ENCODE measurements at regions not wholly inside any gene's neighbourhood (a gene's known extent, or its start where the extent isn't known, plus 50 kb on each side); places are given as distances from the start of the nearest gene placed in this dataset.
A peak's percentile ranks its signal among the peaks of the same experiment; 100 is the strongest.

DNA sequence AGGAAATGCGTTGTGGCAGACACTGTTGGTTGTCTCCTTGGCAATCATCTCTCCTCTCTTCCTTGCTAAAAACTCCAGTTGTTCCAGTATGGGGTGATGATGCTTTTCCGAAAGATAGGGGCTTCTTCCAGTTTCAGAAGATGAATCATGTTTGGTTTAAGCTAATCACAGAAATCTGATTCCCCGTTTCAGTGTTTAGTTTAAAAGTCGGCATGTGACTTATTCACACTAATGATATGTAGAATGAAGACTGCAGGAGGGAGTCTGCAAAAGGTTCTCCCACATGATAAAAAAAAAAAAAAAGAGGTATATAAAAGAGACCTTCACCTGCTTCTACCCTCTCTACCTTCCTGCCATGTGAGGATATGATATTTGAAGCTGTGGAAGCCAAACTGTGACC is 239.0 kb upstream of the SIX2 start:
- DNase-seq, result no peak

- no peak for DNase-seq
These were observed 235.7 kb upstream of the SIX2 start for GRCh38 chr2:45244928-45245327.

- DNase-seq, result peak; percentile 76
These were observed 233.0 kb upstream of the SIX2 start for GRCh38 chr2:45242161-45242741.

- peak; percentile 47 for DNase-seq
These were observed 231.9 kb upstream of the SIX2 start for GRCh38 chr2:45241061-45241561.

GRCh38 chr2:45237850-45238542 is 228.7 kb upstream of the SIX2 start:
- no peak for DNase-seq

GRCh38 chr2:45237128-45237527 is 227.9 kb upstream of the SIX2 start:
- no peak for DNase-seq

GRCh38 chr2:45236268-45236667 is 227.0 kb upstream of the SIX2 start:
- DNase-seq, result no peak

GRCh38 chr2:45233301-45233700 is 224.0 kb upstream of the SIX2 start:
- no peak for DNase-seq

DNA sequence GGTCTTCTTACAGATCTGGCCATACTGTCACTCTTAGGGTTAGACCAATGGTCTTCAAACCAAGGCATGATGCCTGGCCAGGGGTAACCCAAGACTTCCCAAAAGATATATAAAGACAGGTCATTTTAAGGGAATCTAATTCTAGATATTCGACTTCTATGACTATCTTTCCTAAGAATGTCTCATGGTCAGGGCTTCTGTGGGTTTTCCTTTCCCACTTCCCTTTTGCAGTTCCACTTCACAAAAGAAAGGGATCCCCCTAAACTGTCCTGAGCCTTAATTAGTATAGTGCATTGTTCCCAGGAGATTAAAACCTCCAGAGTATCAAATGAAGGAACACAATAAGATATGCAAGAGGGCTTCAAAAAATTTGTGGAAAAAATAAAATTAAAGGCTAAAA is 223.6 kb upstream of the SIX2 start:
- DNase-seq, result no peak

DNA sequence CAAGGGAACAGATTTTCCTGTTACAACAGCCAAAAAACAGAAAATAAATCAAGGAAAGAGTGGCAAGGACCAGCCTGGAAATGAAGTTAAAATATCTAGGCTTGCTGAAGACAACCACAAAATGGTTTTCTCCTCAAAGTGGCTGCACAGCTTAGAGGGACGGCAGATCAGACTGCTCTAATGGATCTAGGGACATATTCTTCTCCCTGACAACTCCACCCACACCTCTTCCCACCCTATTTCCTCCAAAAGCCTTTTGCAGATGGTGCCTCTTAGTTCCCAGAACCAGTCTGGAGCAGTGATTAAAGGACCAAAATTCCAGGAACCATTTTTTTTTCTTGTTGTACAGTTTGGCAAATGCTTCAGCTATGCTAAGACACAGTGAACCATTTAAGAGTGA is 220.2 kb upstream of the SIX2 start:
- DNase-seq, result no peak

DNA sequence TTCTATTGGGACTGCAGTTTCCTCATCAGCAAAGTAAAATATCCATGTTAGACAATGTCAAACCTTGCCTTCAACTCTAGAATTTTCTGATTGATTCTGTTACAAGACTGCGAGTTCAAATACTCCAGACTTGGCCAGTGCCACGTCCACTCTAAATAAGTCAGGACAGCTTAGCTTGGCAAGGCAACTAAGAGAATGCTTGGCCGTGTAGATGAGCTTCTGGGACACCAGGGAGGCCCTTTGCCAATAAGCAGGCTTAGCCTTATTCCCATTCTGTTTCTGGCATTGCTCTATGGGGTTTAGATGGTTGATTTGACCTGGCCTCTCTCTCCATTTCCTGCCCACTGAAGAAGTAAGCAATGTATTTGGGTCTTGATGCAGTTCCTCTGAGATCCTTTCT is 218.1 kb upstream of the SIX2 start:
- no peak for DNase-seq

DNA sequence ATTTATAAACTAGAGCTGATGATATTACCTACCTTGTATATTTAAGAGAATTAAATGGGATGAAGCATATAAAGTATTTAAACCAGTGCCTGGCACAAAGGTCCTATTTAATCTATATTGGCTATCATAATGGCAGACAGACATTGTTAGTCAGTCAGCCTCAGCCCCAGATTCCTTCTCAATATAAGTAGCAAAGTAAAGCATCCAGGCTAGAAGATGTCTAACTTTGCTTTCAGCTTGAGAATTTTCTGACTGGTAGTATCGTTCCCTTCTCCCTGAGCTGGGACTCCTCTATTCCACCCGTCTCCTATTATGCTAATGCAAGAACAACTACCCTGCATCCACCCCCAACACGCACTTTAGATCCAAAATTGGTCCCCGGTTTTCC is 215.7 kb upstream of the SIX2 start:
- no peak for DNase-seq

DNA sequence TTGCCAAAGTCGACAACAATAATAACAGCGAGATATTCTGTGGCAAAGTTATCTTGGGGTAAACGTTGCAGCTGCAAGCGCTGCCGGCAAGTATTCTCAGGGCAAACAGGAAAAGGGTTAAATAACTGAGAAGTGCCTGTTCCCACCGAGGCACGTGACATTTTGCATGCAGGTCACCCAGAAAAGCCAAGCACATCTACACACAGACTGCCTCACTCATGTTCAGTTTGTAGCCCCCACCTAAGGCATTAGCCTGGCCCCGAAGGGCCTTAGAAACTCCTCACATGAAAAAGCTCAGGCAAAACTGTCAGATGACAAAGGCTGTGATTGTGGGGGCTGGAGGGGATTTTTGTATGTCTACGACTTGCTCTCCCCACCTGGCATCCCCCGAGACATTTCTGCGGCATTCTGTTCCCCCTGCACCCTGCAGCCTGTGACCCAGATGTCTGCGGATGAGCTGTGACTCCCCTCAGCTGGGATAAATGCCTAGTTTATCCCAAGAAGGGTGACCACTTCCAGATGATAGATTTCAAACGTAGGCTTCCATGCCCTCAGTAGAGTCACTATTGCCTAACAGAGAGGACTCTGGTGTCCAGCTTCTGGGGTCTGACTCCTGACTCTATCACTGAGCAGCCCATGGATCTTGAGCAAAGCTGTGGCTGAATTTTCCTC is 215.2 kb upstream of the SIX2 start:
- peak; percentile 34 for DNase-seq

- DNase-seq, result no peak
These were observed 214.3 kb upstream of the SIX2 start for GRCh38 chr2:45223531-45223930.

GRCh38 chr2:45220227-45220626 is 211.0 kb upstream of the SIX2 start:
- DNase-seq, result no peak

- DNase-seq, result no peak
These were observed 209.7 kb upstream of the SIX2 start for GRCh38 chr2:45218931-45219339.

GRCh38 chr2:45218297-45218696 is 209.0 kb upstream of the SIX2 start:
- DNase-seq, result no peak

DNA sequence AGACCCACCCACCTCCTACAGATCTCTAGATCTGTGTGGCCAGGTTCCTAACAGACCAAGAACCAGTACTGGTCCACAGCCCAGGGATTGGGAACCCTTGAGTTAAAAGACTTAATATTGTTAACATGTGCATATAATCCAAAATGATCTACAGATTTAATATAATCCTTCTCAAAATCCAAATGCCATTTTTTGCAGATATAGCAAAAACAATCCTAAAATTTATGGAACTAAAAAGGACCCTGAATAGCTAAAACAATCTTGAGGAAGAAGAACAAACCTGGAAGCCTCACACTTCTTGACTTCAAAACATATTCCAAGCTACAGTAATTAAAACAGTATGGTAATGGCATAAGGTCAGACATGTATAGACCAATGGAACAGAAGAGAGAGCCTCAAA is 206.9 kb upstream of the SIX2 start:
- DNase-seq, result no peak

DNA sequence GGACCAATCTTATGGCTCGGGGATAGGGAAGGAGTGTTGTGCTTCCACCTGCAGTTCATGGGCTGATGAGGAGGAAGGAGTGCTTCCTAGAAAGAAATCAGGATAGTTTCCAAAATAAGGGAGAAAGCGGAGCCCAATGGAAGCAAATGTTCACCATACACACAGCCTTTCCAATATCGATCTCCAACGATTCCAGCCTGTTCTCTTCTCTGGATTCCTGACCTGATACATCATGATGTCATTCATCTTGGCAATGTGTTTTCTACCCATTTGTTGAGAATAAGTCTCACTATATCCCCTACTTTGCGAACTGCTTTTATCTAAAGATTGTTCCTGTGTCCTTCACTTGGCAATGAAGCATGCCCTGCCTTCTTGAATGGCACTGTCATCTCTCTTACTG is 205.3 kb upstream of the SIX2 start:
- DNase-seq, result no peak

GRCh38 chr2:45212953-45213635 is 203.8 kb upstream of the SIX2 start:
- DNase-seq, result peak; percentile 37

DNA sequence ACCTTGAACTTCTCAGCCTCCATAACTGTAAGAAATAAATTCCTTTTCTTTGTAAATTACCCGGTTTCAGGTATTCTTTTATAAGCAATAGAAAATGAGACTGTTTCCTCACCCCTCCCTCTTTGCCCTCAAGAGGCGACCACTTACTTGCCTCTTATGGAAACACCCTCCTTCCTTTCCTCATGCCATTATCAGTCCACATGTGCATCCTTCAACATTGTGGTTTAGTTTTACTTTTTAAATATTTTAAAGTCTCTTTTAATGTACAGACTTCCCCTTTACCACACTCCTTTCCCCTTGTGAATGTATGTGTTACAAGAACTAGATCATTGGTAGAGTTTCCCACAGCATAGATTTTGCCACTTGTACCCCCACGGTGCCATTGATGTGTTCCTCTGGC is 202.4 kb upstream of the SIX2 start:
- no peak for DNase-seq

GRCh38 chr2:45210462-45211195 is 201.4 kb upstream of the SIX2 start:
- no peak for DNase-seq

DNA sequence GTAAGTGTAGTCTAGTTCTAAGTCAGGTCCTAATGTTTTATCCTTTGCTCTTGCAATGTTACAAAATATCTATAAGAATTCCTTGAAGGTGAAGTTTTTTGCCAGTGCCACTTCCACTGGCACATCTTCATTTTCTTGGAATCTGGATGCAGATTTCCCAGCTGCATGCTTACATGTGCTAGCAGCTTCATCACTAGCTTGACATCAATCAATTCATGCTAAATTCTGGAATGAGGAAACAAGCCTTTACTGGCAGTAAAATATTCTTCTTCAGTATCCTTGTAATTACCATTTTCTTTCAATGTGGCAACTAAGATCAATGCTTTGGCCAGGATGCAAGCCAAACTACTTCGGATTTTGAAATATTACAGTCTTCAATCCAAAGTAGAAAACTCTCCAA is 200.6 kb upstream of the SIX2 start:
- no peak for DNase-seq

All from eye (tissue), 1 donor.